ENCODE measurements at regions not wholly inside any gene's neighbourhood (a gene's known extent, or its start where the extent isn't known, plus 50 kb on each side); places are given as distances from the start of the nearest gene placed in this dataset.

DNA sequence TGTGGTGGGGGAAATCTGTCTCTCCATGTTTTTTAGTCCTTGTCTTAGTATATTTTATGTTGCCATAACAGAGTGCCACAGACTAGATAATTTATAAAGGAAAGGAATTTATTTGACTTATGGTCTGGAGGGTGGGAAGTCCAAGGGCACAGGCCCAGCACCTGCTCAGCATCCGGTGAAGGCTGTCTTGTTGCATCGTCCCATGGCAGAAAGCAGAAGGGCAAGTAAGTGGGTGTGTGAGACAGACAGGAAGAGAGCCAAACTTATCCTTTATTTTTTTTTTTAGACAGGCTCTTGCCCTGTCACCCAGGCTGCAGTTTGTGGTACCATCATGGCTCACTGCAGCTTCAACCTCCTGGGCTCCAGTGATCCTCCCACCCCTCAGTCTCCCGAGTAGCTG is 98.1 kb downstream of the HS1BP3 start:
- no peak for DNase-seq (ENCODE audit: low spot score)
- Histone ChIP-seq H3K27ac (no peak overlapping the region), H3K4me3 (no peak overlapping the region)
- no peak for TF ChIP-seq CTCF (IDR thresholded peaks at IDR 0.05)

GRCh38 chr2:20553580-20553979 is 97.3 kb downstream of the HS1BP3 start:
- Histone ChIP-seq H3K27ac (no peak overlapping the region), H3K4me3 (no peak overlapping the region)
- DNase-seq (ENCODE audit: low spot score), result no peak
- TF ChIP-seq CTCF (IDR thresholded peaks at IDR 0.05), result no peak

DNA sequence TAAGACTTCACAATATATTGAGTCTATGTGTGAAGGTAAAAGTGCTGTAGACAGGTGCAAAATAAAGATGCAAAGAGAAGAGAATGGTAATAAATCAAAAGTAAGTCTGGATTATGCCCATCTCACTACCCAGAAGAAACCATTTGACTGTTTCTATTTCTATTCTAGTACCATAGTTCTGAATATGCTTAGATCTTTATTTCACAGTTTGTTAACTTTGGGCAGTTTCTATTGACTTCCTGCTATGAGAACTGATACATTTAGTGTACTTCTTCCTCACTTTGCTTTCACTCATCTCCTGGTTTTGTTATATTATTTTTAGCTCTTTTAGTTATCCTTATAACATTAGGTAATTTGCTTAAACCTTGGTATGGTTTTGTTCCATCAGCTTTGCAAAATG is 94.9 kb downstream of the HS1BP3 start:
- no peak for DNase-seq (ENCODE audit: low spot score)
- Histone ChIP-seq H3K27ac (no peak overlapping the region), H3K4me3 (no peak overlapping the region)
- no peak for TF ChIP-seq CTCF (IDR thresholded peaks at IDR 0.05)

GRCh38 chr2:20556756-20557155 is 94.1 kb downstream of the HS1BP3 start:
- TF ChIP-seq CTCF (IDR thresholded peaks at IDR 0.05), result no peak
- H3K27ac ChIP-seq, result no peak overlapping the region
- DNase-seq (ENCODE audit: low spot score), result no peak
- H3K4me3 ChIP-seq, result no peak overlapping the region

DNA sequence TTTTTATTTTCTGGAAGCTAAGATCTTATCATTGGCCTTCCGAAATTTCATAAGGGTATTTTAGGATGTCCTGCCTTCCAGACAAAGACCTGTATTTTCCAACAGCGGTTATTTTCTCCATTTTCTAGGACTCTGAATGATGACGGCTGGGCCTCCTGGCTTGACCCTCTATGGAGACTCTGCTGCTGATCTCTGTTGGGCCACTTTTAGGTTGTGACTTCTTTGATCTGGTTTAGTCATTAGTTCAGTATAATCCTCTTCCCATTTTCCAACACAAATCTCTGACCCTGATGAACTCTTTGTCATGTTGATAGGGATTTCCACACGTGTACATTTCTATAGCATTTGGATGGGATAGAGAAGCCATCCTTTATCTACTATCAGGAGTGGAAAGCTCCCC is 93.7 kb downstream of the HS1BP3 start:
- no peak for TF ChIP-seq CTCF (IDR thresholded peaks at IDR 0.05)
- no peak overlapping the region for H3K27ac ChIP-seq
- DNase-seq (ENCODE audit: low spot score), result no peak
- H3K4me3 ChIP-seq, result no peak overlapping the region

GRCh38 chr2:20557635-20558034 is 93.3 kb downstream of the HS1BP3 start:
- no peak for TF ChIP-seq CTCF (IDR thresholded peaks at IDR 0.05)
- Histone ChIP-seq H3K27ac (no peak overlapping the region), H3K4me3 (no peak overlapping the region)

DNA sequence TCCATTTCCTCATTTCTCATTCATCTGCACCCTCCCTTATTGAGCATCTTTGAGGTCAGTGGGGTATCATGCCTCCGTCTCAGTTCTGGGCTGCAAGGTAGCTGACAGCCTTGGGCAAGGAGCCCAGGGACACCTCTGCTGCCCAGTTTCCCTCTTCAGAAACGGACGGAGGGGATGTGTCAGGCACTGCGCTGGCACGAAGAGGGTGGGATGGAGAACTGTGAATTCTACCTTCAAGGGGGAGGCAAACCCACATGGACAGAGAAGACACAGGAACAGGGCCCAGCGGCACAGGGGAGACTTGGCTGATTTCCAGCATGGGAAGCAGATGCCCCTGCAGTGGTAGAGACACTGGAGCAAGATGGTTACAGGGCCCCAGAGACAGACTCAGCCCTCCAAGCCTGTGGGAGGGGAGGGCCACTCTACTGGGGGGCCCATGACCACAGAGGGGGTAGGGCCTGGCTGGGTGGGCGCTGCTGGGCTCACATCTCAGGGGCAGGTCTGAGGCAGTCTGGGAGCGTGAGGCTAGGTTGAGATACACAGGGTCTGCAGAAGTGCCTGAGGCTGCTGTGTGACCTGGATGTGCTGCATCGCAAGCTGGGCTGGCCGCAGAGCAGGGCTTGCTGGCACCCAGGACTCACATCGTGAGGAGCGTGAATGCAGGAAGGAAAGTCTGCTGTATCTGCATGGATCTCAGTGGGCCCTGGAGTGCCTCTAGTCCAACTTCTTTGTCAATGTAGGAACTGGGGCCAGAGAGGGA is 92.3 kb downstream of the HS1BP3 start:
- no peak overlapping the region for H3K4me3 ChIP-seq
- no peak overlapping the region for H3K27ac ChIP-seq
- DNase-seq (ENCODE audit: low spot score), result no peak
- no peak for TF ChIP-seq CTCF (IDR thresholded peaks at IDR 0.05)

More at GRCh38 chr2:20557635-20558034, 93.3 kb downstream of the HS1BP3 start:
- no peak for DNase-seq (ENCODE audit: low spot score)
